Left hindlimb (tissue), 1 donor: ENCODE measurements at regions not wholly inside any gene's neighbourhood (a gene's known extent, or its start where the extent isn't known, plus 50 kb on each side); places are given as distances from the start of the nearest gene placed in this dataset.
"Not testable (repeated sequence)": the region's sequence is repeated elsewhere in the genome, so short reads cannot be mapped to it uniquely, and the experiment has no call there.

Experiments used
- DNase-seq: peaks from one replicate; pipeline ENCODE4 v3.0.0-alpha.2; 2018

DNA sequence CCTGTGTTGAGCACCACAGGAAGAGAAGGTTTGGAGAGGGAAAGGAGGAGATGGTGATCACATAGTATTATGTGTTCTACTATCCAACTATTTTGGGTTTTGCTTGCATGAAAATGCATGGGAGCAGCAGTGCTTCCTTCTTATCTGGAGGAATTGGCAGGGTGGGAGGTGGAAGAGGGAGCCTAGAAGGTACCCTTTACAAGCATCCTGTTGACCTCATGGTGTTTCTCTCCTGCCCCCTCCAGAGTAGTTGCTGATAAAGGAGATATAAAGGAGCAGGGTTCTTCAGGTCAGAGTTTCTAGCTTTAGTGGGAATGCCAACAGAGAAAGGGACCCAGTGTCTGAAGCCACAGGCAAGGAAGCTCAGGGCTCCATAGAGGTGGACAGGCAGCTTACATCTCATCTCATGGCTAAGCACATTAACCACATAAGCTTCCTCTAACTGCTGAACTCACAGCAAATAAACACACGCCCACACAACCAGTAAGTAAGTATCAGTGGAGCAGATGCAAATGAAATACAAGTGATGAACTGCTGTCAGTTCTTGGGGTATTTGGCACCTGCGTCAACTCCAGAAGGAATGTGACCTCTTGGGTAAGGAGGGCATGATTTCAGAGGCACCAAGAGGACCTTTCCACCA is 174.2 kb upstream of the SLC38A2 start:
- DNase-seq = no peak

GRCh38 chr12:46543378-46543795 is 170.8 kb upstream of the SLC38A2 start:
- DNase-seq = not testable (repeated sequence)

GRCh38 chr12:46538976-46539375 is 166.4 kb upstream of the SLC38A2 start:
- DNase-seq = no peak

- no peak for DNase-seq
These were observed 164.9 kb upstream of the SLC38A2 start for GRCh38 chr12:46537387-46537955.

- not testable (repeated sequence) for DNase-seq
These were observed 163.7 kb upstream of the SLC38A2 start for GRCh38 chr12:46536316-46536715.

GRCh38 chr12:46535907-46536306 is 163.3 kb upstream of the SLC38A2 start:
- DNase-seq = no peak

DNA sequence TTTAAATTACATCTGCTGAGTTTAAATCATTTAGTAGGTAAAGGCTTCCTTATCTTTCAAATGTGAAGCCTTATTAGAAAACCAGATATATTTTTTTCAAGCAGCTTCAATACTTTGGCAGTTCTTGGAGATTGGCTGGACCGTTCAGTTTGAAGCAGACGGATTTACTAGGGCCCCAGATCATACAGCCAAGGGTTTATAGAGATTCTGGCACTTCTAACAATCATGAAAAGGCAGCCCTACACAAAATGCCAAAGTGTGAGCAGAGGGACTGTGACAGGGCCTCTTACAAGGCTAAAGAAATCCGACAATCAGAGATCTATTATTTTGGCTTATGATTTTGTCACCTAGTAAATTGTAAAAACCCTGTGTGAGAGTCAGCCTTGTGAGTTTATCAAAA is 162.8 kb upstream of the SLC38A2 start:
- no peak for DNase-seq

- peak; percentile 55 for DNase-seq
These were observed 161.8 kb upstream of the SLC38A2 start for GRCh38 chr12:46534327-46534840.

DNA sequence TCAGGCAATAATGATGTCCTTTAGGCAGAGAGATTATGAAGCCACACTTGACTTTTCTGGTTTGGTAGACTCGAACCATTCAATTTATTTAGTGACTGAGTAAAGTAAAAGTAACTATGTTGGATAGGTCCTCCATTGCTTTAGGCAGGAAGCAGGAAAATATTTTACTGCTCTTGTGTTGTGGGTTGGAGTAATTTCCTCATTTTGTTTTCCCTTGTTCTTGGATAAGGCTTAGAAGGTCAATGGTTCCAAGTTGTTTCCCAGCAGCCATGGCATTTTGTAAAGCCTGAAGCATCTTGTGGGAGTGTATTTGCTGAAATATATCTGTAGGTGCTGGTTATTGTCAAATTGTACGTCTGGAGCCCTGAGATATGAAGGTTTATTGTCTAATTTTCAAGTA is 161.2 kb upstream of the SLC38A2 start:
- DNase-seq = no peak

GRCh38 chr12:46531804-46532203 is 159.2 kb upstream of the SLC38A2 start:
- DNase-seq = no peak

GRCh38 chr12:46531059-46531785 is 158.6 kb upstream of the SLC38A2 start:
- no peak for DNase-seq

DNA sequence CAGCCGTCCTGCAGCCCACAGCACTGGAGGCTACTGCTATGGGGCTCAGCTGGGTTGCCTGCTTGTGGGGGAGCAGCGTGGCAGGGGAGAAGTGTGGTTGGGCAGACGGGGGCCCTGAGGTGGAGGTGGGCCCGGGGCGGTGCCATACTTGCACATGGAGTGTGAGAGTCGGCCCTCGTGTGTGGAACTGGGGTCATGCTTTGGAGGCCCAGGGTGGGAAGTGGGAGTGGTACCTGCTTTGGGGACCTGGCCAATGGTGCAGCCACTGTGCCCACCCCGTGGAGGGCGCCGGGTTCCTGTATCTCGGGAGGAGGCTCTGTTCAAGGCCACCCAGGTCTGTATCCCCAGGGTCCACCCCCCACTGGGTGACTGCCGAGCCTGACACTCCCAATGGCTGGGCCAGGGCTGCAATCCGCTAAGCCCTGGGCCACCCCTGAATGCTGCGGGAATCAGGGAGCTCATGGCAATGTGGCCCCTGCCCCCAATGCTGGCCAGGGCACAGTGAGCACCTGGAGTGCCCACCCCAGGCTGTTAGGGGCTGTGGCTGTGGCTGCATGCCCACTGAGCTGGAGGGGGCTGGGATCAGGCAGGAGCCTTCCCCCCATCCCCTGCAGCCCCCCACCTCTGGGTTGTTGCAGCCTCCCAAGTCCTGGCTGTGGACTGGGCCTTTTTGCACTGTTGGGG is 157.9 kb upstream of the SLC38A2 start:
- no peak for DNase-seq

DNA sequence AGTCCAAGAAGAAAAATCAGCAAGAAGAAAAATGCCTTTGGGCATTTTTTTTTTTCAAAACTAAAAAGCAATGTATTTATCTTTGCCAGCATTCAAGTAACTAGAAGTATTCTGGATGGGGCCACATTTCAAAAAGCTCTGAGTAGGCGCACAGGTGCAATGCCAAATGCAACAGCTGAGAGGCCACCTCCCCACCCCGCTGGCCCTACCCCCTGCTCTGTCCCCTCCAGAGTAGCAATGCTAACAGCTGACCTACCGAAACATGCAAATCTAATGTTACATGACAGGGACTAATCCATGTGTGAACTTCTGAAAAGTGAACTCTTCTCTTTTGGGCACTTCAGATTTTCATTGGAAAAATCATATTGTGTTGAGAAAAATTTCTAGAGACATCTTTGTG is 153.7 kb upstream of the SLC38A2 start:
- DNase-seq = no peak

DNA sequence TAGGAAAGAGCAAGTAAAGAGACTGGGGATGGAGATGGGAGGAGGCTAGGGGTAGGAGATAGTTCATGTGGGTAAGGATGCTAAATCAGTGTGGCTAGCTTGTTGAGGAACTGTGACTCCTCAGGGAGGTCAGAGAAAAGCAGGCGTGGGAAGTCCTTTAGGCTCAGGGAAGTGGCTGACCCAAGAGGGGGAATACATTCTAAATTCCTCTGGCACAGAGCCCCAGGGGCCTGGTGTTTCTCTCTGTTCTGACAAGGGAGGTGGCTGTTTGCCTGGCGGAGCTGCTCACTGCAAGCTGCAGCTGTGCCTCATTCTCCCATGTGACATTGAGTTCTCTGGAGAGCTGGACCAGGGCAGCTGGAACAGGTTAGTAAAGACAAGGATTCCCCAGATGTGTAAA is 152.2 kb upstream of the SLC38A2 start:
- DNase-seq = peak; percentile 57

DNA sequence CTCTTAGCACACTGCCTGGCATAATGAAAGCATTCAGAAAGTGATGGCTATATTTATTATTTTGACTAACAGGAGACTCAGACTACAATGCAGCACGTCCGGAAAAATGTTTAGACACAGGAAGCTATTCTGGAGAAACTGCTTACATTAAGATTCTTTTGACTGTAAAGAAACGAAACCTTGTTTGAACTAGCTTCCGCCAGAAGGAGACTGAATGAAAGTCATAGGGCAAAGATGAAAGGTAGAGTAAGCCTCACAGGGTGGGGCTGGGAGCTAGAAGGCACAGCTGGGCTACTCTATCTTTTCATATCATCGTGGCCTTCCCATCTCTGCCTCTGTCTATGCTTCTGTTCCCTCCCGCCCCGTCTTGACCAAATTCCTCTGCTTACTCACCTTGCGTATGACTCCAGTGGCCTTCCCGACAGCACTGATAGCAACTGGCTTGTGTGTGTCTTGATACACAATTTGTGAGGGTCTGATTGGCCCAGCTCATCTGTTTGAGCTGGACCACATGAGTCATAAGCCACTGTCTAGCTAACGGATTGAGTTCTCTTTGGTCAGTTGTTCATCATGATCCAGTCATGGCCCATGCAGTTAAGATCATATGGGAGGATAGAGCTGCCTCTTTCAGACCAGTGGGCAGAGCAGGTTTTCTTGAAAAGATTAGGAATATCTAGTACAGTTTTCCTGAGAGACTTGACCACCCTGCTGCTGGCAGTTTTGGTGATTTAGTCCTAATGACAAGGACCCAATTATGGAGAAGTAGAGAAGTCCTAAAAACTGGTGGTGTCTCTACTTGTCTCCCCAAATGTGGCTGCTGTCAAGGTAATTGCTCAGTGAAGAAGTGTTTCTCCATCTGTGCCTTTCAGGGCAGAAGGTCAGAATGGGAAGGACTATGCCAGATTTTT is 151.5 kb upstream of the SLC38A2 start:
- no peak for DNase-seq

DNA sequence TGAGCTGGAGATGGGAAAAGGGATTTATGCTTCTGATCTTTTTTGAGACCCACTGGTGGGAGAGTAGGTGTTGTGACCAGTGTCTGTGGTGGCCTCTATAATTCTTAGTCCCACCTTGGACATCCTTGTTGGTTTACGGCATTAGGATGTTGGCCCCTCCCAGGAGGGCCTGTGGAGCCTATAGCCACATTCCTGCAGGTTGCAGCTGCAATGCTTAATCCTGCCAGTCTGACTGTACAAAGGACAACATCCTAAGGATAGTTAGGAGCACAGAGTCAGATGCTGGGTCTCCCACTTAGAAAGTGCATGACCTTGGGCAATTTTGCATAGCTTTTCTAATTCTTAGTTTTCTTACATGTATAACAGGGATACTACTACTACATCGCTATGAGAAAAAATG is 150.9 kb upstream of the SLC38A2 start:
- no peak for DNase-seq

DNA sequence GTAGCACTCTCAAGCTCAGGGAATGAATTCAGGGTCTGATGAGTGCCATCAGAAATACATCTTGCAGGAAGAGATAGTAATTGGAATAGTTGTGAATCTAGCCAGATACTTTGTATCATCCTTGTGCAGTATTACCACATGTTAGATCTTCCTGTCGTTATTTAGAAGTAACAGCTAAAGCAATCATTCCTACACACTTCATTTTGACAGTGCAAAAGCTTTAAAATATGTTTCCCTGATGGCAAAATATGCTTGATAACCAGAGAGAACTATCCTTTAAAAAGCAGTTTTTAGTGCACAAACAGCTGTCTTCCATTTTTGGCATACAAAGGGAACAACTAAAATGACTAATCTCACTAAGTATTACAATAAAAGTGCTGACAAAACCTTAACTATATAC is 149.5 kb upstream of the SLC38A2 start:
- DNase-seq = no peak

- no peak for DNase-seq
These were observed 148.6 kb upstream of the SLC38A2 start for GRCh38 chr12:46521145-46521544.

GRCh38 chr12:46519407-46519806 is 146.8 kb upstream of the SLC38A2 start:
- no peak for DNase-seq

- no peak for DNase-seq
These were observed 146.2 kb upstream of the SLC38A2 start for GRCh38 chr12:46518729-46519128.

DNA sequence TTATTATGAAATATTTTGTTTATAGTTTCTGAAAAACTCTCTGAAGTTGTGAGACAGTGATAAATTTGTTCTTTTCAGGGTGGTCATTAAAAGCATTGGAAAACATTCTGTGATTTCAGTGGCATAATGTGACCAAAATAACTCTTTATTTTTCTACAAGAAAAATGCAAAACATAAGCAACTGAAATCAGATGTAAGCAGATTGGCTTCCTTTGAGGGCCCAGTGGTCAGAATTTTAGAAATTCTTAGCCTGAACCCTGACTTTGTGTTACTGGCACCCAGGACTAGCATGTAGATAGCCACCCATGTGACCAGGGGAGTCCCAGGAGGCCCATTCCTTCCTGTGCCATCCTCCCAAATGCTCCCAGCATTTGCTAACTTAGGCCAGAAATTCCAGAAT is 145.6 kb upstream of the SLC38A2 start:
- no peak for DNase-seq

DNA sequence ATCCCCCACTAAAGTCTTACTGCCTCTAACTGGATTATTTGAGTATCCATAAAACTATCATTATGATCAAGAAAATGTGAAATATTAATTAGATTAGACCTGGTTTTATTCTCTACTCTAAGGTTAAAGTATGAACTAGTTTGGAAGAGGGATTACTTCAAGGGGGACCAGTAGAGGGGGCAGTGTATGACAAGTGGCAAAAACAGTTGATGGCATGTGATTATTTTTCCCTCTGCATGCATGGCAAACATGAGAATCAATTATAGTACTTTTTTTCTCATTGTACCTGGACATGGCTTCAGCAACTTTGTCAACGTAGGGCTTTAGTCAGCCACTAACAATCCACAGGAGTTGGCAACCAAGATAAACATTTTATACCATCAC is 145.0 kb upstream of the SLC38A2 start:
- no peak for DNase-seq
